Inferior parietal cortex (tissue), 1 donor: ENCODE measurements at regions not wholly inside any gene's neighbourhood (a gene's known extent, or its start where the extent isn't known, plus 50 kb on each side); places are given as distances from the start of the nearest gene placed in this dataset.

ENCODE experiments used
- DNase-seq: peaks from one replicate; pipeline ENCODE4 v3.0.0-alpha.2; 2016; ENCODE audit errors: extremely low spot score

- DNase-seq = no peak
These were observed 113.8 kb upstream of the ARMC2 start for GRCh38 chr6:108734271-108734922.

GRCh38 chr6:108735310-108736001 lies 112.8 kb upstream of the ARMC2 start:
- DNase-seq = no peak

GRCh38 chr6:108736002-108736361 lies 112.2 kb upstream of the ARMC2 start:
- DNase-seq = no peak

- DNase-seq = no peak
These were observed 111.4 kb upstream of the ARMC2 start for GRCh38 chr6:108736832-108737231.

GRCh38 chr6:108737594-108738546 lies 110.4 kb upstream of the ARMC2 start:
- peak; percentile 52 for DNase-seq

GRCh38 chr6:108738684-108739416 lies 109.4 kb upstream of the ARMC2 start:
- no peak for DNase-seq

GRCh38 chr6:108739496-108740330 lies 108.5 kb upstream of the ARMC2 start:
- no peak for DNase-seq

GRCh38 chr6:108741331-108741989 lies 106.8 kb upstream of the ARMC2 start:
- no peak for DNase-seq

GRCh38 chr6:108742041-108742440 lies 106.2 kb upstream of the ARMC2 start:
- DNase-seq = no peak

GRCh38 chr6:108744244-108744972 lies 103.8 kb upstream of the ARMC2 start:
- DNase-seq = no peak

GRCh38 chr6:108744996-108745395 lies 103.2 kb upstream of the ARMC2 start:
- no peak for DNase-seq

- DNase-seq = no peak
These were observed 102.4 kb upstream of the ARMC2 start for GRCh38 chr6:108745664-108746336.

- no peak for DNase-seq
These were observed 101.9 kb upstream of the ARMC2 start for GRCh38 chr6:108746366-108746765.

GRCh38 chr6:108746836-108747575 lies 101.2 kb upstream of the ARMC2 start:
- DNase-seq = no peak

- no peak for DNase-seq
These were observed 100.2 kb upstream of the ARMC2 start for GRCh38 chr6:108748055-108748454.

- no peak for DNase-seq
These were observed 99.3 kb upstream of the ARMC2 start for GRCh38 chr6:108748959-108749358.

- no peak for DNase-seq
These were observed 97.4 kb upstream of the ARMC2 start for GRCh38 chr6:108750801-108751200.

GRCh38 chr6:108751282-108751681 lies 96.9 kb upstream of the ARMC2 start:
- no peak for DNase-seq
